ENCODE measurements at regions not wholly inside any gene's neighbourhood (a gene's known extent, or its start where the extent isn't known, plus 50 kb on each side); places are given as distances from the start of the nearest gene placed in this dataset.

- Histone ChIP-seq H2AFZ (ENCODE audit: low read length) (no peak overlapping the region), H3K79me1 (ENCODE audit: low read depth, low read length) (no peaks in the 10 kb centered on the region), H4K5ac (ENCODE audit: insufficient read length, low read depth, low read length) (no peak overlapping the region), H3K56ac (replicated peaks; ENCODE audit: insufficient read length, low read depth, low read length) (no peak overlapping the region), H2BK20ac (ENCODE audit: low read length) (no peak overlapping the region), H3K27me3 (replicated peaks in 1 of 4; ENCODE audit: control insufficient read depth in 3 of 4, extremely low read depth in 1 of 4, insufficient read depth in 3 of 4, low read length in 3 of 4) (no peaks in the 10 kb centered on the region), H2BK120ac (replicated peaks; ENCODE audit: low read depth, low read length) (no peak overlapping the region), H3K4me3 (ENCODE audit: extremely low read depth in 1 of 4, insufficient read depth in 2 of 4, low read depth in 3 of 4, low read length in 4 of 4) (no peak overlapping the region), H3K23me2 (ENCODE audit: low read depth, low read length) (no peaks in the 10 kb centered on the region), H3K27ac (ENCODE audit: low read depth, low read length) (no peak overlapping the region), H3K14ac (ENCODE audit: insufficient read length) (no peak overlapping the region), H4K8ac (ENCODE audit: extremely low read depth, insufficient read depth, low read length) (no peak overlapping the region), H3K23ac (ENCODE audit: insufficient read length) (no peak overlapping the region), H2AK5ac (ENCODE audit: low read depth, low read length) (no peak overlapping the region), H3K18ac (ENCODE audit: extremely low read depth, low read length) (no peak overlapping the region), H4K20me1 (replicated peaks in 1 of 2; ENCODE audit: control insufficient read depth in 1 of 2, insufficient read depth in 2 of 2, low read length in 2 of 2) (no peaks in the 10 kb centered on the region), H3K9me3 (ENCODE audit: insufficient read depth in 2 of 2, low read depth in 1 of 2, low read length in 1 of 2) (no peaks in the 10 kb centered on the region), H4K91ac (replicated peaks; ENCODE audit: insufficient read length, low read length) (no peak overlapping the region), H3K9ac (replicated peaks in 1 of 4; ENCODE audit: extremely low read depth in 1 of 4, low read depth in 3 of 4, low read length in 3 of 4) (no peak overlapping the region), H3K79me2 (ENCODE audit: control insufficient read depth in 1 of 2, insufficient read depth in 2 of 2, low read length in 2 of 2) (no peaks in the 10 kb centered on the region), H2BK15ac (ENCODE audit: low read length) (no peak overlapping the region), H3K4ac (replicated peaks; ENCODE audit: insufficient read length, low read depth, low read length) (no peak overlapping the region), H3K4me1 (replicated peaks in 1 of 4; ENCODE audit: control insufficient read depth in 3 of 4, insufficient read depth in 4 of 4, low read length in 3 of 4) (no peaks in the 10 kb centered on the region), H3K36me3 (ENCODE audit: control insufficient read depth in 2 of 4, insufficient read depth in 4 of 4, low read length in 3 of 4) (no peaks in the 10 kb centered on the region), H2BK5ac (ENCODE audit: low read depth, low read length) (no peak overlapping the region), H3K4me2 (ENCODE audit: insufficient read depth in 1 of 2, low read depth in 2 of 2, low read length in 2 of 2) (no peak overlapping the region), H2BK12ac (ENCODE audit: low read depth, low read length) (no peak overlapping the region)
- DNase-seq (ENCODE audit: low read depth in 1 of 2, low spot score in 2 of 2) (no peak), FAIRE-seq (no peak)
- CTCF ChIA-PET (ENCODE audit: partially characterized antibody): interaction anchor here (0.6 to 0.8 kb wide), 2 partner anchors 35 to 40 kb away, joined by 3 read pairs; no protein-coding TSS in a partner anchor
- POLR2A ChIA-PET (ENCODE audit: partially characterized antibody): no interaction called here
- TF ChIP-seq BCL11A (IDR thresholded peaks at IDR 0.05; ENCODE audit: low read depth in 2 of 2, low read length in 2 of 2) (no peak), BACH1 (IDR thresholded peaks at IDR 0.05; ENCODE audit: low read length) (no peak), EGR1 (IDR thresholded peaks at IDR 0.05; ENCODE audit: borderline replicate concordance, low read depth, low read length) (no peak), PHF8 (conservative IDR thresholded peaks at IDR 0.05; ENCODE audit: low read depth, low read length) (no peak), CHD2 (IDR thresholded peaks at IDR 0.05; ENCODE audit: low read length) (no peak), ZNF274 (IDR thresholded peaks at IDR 0.05; ENCODE audit: borderline replicate concordance, extremely low read depth, low read length) (no peak)
- WGBS, 2 experiments (ENCODE audit: extremely low coverage in 1 of 2, insufficient coverage in 1 of 2, insufficient read length in 1 of 2, insufficient replicate concordance in 2 of 2, low coverage in 1 of 2, low lambda C conversion rate in 2 of 2, missing lambda C conversion rate in 1 of 2): 86% methylated on average over 2 of the region's 2 CpGs; no CpG with 5 or more reads in 1 of the 2 experiments
These were observed 86.7 kb upstream of the PTBP2 start for GRCh38 chr1:96634883-96635282.

Measured in H1 (cell line).